GM19043 (cell line): ENCODE measurements at regions not wholly inside any gene's neighbourhood (a gene's known extent, or its start where the extent isn't known, plus 50 kb on each side); places are given as distances from the start of the nearest gene placed in this dataset.
"Not testable (repeated sequence)": the region's sequence is repeated elsewhere in the genome, so short reads cannot be mapped to it uniquely, and the experiment has no call there.

Experiments
- ATAC-seq: cut with Tn5 transposase; IDR thresholded peaks from one replicate; pipeline ENCODE4 v1.9.1; 2021; ENCODE audit warnings: low read depth; ENCODE audit not compliant: unreplicated experiment

GRCh38 chr15:35211240-35211902 lies 126.3 kb upstream of the NANOGP8 start:
- ATAC-seq: no peak

- no peak for ATAC-seq
Measured at GRCh38 chr15:35210370-35210769, 125.3 kb upstream of the NANOGP8 start.

GRCh38 chr15:35209838-35210237 lies 124.7 kb upstream of the NANOGP8 start:
- ATAC-seq: no peak

GRCh38 chr15:35208353-35208752 lies 123.3 kb upstream of the NANOGP8 start:
- no peak for ATAC-seq

GRCh38 chr15:35206060-35206675 lies 121.1 kb upstream of the NANOGP8 start:
- no peak for ATAC-seq

GRCh38 chr15:35198197-35198596 lies 113.1 kb upstream of the NANOGP8 start:
- no peak for ATAC-seq

- ATAC-seq: no peak
Measured at GRCh38 chr15:35197754-35198153, 112.7 kb upstream of the NANOGP8 start.

GRCh38 chr15:35197306-35197705 lies 112.2 kb upstream of the NANOGP8 start:
- no peak for ATAC-seq

GRCh38 chr15:35196273-35196672 lies 111.2 kb upstream of the NANOGP8 start:
- no peak for ATAC-seq

GRCh38 chr15:35195649-35196048 lies 110.6 kb upstream of the NANOGP8 start:
- ATAC-seq: no peak

GRCh38 chr15:35195031-35195430 lies 109.9 kb upstream of the NANOGP8 start:
- ATAC-seq: no peak

GRCh38 chr15:35194296-35194695 lies 109.2 kb upstream of the NANOGP8 start:
- no peak for ATAC-seq

GRCh38 chr15:35191783-35192182 lies 106.7 kb upstream of the NANOGP8 start:
- no peak for ATAC-seq

GRCh38 chr15:35186346-35186745 lies 101.3 kb upstream of the NANOGP8 start:
- ATAC-seq: no peak

GRCh38 chr15:35184646-35185045 lies 99.6 kb upstream of the NANOGP8 start:
- no peak for ATAC-seq

GRCh38 chr15:35182841-35183479 lies 97.9 kb upstream of the NANOGP8 start:
- peak; percentile 57 for ATAC-seq

- peak; percentile 54 for ATAC-seq
Measured at GRCh38 chr15:35181538-35181937, 96.4 kb upstream of the NANOGP8 start.

GRCh38 chr15:35179739-35180138 lies 94.6 kb upstream of the NANOGP8 start:
- no peak for ATAC-seq

- ATAC-seq: not testable (repeated sequence)
Measured at GRCh38 chr15:35178186-35178585, 93.1 kb upstream of the NANOGP8 start.

GRCh38 chr15:35174948-35175347 lies 89.9 kb upstream of the NANOGP8 start:
- no peak for ATAC-seq

GRCh38 chr15:35173444-35174118 lies 88.5 kb upstream of the NANOGP8 start:
- no peak for ATAC-seq
